HG03196 (cell line): ENCODE measurements at regions not wholly inside any gene's neighbourhood (a gene's known extent, or its start where the extent isn't known, plus 50 kb on each side); places are given as distances from the start of the nearest gene placed in this dataset.

Experiments used
- ATAC-seq: cut with Tn5 transposase; IDR thresholded peaks from one replicate; pipeline ENCODE4 v1.9.1; 2021; ENCODE audit not compliant: unreplicated experiment

DNA sequence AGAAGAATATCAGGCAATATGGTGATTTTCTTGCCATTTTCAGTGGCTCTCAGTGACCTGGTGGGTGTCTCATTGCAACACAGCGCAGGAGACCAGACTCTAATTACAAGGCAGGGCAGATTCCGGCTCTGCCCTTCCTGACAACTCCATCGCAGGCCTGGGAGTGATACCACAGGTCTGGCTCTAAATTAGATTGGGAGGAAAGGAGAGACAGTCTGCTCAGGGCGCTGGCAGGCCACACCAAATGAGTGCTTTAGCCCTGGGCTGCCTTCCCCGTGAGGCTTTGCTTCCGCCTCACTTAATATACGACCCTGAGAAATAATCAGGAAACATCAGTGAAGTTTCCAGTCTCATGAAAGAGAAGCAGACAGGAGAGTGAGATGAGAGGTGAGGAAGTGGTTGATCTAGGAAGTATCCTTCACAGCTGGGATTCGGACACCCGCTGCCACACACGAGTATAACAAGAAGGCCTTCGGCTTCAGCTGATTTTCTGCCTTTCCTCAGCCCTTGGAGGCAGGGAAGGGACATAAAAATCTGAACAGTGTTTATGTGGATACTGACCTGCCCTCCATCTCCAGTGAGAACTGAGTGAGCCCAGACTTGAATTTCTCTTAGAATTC, 73.7 kb upstream of the PROK2 start:
- ATAC-seq = no peak

DNA sequence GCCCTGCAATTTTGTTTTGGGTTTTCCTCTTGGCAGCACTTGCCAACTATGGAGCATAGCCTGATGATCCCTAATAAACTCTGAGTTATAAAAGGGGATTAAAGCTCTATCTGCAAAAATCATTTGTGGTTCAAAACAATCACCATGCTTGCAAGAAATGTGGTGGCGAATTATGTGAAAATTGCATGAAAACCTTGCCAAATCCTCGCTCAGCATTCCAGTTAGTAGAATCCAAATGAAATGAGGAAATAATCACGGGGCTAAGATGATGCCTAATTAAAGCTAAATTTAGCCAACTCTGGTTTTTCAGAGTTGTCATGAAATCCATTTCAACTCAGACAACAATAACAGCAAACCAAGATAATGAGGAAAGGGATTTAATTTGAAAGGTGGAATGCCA, 73.0 kb upstream of the PROK2 start:
- no peak for ATAC-seq

DNA sequence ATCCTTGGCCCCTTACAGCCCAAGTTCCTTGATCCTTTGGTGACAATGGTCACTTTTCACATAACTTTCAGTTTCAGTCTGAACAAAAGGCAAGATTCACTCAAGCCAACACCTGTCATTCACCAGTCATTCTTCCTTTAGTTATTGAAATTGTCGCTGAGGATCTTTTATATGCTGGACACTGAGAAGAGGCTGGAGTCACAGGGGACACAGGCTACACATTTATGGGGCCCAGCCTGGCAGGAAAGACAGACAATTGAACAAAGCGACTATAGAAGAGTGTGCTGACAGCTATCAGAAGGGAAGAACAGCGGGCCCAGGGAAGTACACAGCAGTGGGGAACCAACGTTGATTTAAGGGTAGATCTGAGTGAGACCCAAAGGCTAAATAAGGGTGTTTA, 69.8 kb upstream of the PROK2 start:
- no peak for ATAC-seq

DNA sequence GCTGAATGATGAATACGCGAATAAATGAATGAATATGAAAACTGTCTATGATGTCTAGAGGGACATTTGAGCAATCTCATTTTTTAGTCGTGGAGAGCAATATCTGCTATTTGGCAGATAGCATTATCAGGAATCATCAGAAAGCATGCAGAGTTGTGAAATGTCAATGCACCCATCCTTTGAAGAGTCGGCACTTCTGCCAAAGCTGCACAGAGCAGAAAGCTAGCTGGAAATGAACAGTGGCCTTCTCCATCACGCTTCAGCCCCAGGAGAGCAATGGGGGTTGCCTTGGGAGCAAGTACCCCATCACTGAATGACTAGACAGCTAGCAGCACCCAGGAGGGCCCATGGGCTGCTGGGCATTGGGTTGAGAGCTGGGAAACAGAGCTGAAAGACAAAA, 69.1 kb upstream of the PROK2 start:
- ATAC-seq = no peak

DNA sequence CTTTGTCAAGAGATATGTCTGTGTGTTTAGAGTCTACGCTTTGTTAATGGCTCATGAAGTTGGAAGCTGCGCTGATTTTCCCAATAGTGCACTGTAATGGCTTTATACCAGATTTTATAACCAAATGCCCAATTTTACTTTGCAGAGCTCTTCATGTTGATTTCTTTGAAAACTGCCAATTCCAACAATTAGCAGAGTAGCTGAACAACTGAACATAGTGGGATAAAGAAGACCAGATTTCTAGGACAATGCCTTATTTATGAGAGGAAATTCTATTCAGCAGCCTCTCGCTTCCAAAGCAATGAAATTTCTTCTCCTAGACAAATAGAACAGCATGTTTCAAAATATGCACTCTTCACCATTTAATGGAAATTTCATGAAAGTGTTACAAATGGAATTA, 66.9 kb upstream of the PROK2 start:
- ATAC-seq = no peak

DNA sequence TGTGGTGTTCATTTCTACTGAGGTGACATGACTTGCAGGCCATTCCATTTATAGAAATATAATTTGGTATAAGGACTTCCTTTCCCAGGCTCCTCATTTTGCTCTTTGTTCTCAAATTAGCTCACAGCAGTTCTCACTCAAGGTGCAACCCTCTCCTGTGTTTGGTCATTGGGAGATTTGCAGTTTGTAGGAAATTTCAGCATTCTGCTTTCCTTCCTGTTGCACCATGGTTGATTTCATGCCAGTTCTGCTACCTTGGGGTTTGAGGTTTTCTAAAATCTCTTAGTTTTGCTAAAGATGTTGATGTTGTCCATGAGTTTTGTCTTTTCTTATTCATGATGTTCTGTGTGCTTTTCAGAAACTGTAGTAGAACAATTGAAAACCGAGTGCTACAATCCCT, 65.7 kb upstream of the PROK2 start:
- no peak for ATAC-seq

DNA sequence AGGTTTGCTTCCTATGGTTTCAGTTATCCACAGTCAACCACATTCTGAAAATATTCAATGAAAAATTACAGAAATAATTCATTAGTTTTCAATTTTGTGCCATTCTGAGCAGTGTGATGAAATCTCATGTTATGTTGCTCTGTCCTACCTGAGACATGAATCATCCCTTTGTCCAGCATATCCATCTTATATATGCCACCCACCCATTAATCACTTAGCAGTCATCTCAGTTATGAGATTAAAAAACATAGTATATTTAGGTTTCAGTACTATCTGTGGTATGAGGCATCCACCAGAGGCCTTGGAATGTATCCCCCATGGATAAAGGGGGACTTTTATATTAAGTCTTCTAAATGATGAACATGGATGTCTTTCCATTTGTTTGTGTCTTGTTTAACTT, 64.7 kb upstream of the PROK2 start:
- ATAC-seq = no peak

DNA sequence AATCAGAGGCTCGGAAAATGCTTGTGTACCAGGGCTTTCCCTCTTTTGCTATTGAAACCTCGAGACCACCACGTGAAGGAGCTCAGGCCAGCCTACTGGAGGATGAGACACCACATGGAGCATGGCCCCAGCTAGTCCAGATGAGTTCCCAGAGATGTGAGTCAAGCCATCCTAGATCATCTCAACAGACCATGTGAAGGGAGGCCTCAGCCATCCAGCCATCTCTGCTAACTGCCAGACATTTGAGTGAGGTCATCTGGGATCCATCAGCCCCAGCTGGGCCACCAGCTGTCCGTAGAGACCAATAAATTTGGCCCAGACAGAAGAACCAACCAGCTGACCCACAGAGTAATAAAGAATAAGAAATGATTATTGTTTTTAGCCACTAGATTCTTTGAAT, 62.8 kb upstream of the PROK2 start:
- no peak for ATAC-seq

DNA sequence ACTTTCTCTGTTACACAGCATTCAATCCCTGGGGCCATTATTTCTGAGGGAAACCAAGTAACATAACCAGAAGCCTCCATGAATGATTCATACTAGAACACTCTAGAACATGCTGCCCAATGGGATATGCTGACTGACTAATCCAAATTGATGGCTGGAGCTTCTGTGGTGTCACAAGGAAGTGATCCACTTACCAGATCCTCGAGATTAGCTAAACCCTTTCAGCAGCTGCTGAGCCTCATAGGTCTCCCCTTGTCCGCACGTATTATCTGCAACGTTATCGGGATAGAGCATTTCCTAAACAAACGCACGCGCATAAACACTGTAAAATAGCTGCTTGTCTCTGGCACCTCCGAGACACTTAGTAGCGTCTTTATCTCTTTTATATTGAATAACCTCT, 61.2 kb upstream of the PROK2 start:
- no peak for ATAC-seq

DNA sequence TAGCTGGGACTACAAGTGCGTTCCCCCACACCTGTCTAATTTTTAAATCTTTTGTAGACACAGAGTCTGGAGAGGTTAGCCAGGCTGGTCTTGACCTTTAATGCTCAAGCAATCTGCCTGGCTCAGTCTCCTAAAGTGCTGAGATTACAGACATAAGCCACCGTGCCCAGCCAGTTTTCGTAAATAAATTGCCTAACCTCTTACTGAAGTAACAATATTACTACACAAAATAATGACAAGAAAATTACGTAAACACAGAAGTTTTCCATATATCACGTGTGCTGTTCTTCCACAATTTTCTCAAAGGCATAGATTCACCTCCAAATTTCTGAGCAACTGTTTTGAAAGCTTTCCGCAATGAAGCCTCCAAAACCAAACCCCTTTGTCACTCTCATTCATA, 58.1 kb upstream of the PROK2 start:
- no peak for ATAC-seq

DNA sequence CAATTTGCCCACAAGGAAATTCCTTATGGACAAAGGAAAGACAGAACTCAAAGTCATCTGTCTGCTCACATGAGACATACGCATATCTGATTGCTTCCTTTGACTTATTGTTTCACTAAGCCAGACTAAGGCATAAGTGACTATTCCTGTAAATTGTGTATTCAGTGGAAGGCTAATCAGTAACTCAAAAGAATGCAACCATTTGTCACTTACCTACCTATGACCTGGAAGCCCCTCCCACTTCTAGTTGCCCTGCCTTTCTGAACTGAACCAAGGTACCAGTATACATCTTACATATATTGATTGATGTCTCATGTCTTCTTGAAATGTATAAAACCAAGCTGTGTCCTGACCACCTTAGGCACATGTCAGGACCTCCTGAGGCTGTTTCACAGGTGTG, 53.5 kb upstream of the PROK2 start:
- ATAC-seq = no peak
